ENCODE measurements at regions not wholly inside any gene's neighbourhood (a gene's known extent, or its start where the extent isn't known, plus 50 kb on each side); places are given as distances from the start of the nearest gene placed in this dataset.

GRCh38 chr3:127366383-127366782, 78.5 kb upstream of the PRR20G start:
- TF ChIP-seq POLR2A (IDR thresholded peaks at IDR 0.05) (no peak), CTCF (IDR thresholded peaks at IDR 0.05) (no peak)

Measured in ovary (tissue), 3 donors.